HepG2 (cell line): ENCODE measurements at regions not wholly inside any gene's neighbourhood (a gene's known extent, or its start where the extent isn't known, plus 50 kb on each side); places are given as distances from the start of the nearest gene placed in this dataset.

Experiments used
- CTCF ChIP-seq: sonication (generic); formaldehyde crosslinking; IDR thresholded peaks from 2 replicates; pipeline ENCODE4 v1.5.0; 2020; ENCODE audit warnings: mild to moderate bottlenecking, missing genetic modification reagents, moderate library complexity
- POLR2AphosphoS5 ChIP-seq: IDR thresholded peaks from 2 replicates; pipeline ENCODE4 v1.6.1; 2012; ENCODE audit warnings: low read depth, low read length
- RFX1 ChIP-seq: fragments of 450-650 bp; IDR thresholded peaks from 2 replicates; pipeline ENCODE4 v1.6.1; 2017
- ZFX ChIP-seq: sonication (generic); formaldehyde crosslinking; IDR thresholded peaks from 2 replicates; pipeline ENCODE4 v1.4.0; 2020; ENCODE audit warnings: mild to moderate bottlenecking, low read depth, missing genetic modification reagents, moderate library complexity
- ZNF660 ChIP-seq: sonication (generic); formaldehyde crosslinking; IDR thresholded peaks from 2 replicates; pipeline ENCODE4 v1.5.1; 2020; ENCODE audit warnings: mild to moderate bottlenecking, low read depth, missing genetic modification reagents, borderline replicate concordance

GRCh38 chr3:24704496-24704895 is 209.8 kb upstream of the THRB start:
- TF ChIP-seq ZFX (CRISPR knock-in tag) (no peak), CTCF (CRISPR knock-in tag) (no peak), RFX1 (no peak), ZNF660 (no peak), POLR2AphosphoS5 (no peak)
